Mesenteric fat pad (tissue), 1 donor: ENCODE measurements at regions not wholly inside any gene's neighbourhood (a gene's known extent, or its start where the extent isn't known, plus 50 kb on each side); places are given as distances from the start of the nearest gene placed in this dataset.

ENCODE experiments used
- DNase-seq: peaks from one replicate; pipeline ENCODE4 v3.0.0-alpha.2; 2020; ENCODE audit warnings: low spot score
- donor health status: DM: yes; HTN: yes; CAD: no.

- DNase-seq = no peak
Observed at GRCh38 chr4:126215759-126216158, 901.0 kb downstream of the FAT4 start.

- no peak for DNase-seq
Observed at GRCh38 chr4:126216611-126217010, 901.9 kb downstream of the FAT4 start.

DNA sequence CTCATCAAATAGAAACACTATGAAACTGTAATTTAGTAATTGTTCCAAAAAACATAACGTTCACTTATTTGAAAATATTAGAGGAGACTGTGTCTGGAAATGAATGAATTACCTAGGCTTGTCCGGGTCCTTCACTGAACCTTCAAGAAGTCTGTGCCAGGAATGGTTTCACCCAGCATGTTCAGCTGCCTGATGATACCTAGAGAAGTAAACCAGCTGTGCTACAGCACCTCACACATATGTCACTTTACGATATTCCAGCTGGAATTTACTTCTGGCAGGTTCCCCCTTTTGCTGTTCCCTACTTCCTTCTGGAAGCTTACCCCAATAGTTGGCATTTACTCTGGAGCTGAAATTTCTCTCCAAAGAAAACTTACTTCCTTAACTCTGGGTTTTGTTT is 906.5 kb downstream of the FAT4 start:
- no peak for DNase-seq

GRCh38 chr4:126221717-126222340 is 907.1 kb downstream of the FAT4 start:
- DNase-seq = no peak

- no peak for DNase-seq
Observed at GRCh38 chr4:126223784-126224407, 909.1 kb downstream of the FAT4 start.

DNA sequence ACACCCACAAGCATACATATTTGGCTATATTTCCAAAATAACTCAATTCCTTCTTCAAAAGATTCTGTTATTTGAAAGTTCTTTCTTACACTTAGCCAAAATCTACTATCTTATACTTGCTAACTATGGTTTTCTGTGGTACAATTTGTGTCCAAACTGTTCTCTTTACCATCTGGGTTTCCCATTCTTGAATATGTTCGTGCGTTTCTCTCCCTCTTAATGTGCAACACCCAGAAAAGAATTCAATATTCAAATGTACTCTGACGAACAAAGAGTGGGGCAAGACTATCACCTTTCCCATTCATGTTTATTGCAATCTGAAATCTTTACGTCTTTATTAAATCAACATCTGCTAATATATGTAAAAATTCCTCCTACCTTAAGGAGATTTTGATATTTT is 912.7 kb downstream of the FAT4 start:
- no peak for DNase-seq

- DNase-seq = no peak
Observed at GRCh38 chr4:126230269-126230668, 915.5 kb downstream of the FAT4 start.

DNA sequence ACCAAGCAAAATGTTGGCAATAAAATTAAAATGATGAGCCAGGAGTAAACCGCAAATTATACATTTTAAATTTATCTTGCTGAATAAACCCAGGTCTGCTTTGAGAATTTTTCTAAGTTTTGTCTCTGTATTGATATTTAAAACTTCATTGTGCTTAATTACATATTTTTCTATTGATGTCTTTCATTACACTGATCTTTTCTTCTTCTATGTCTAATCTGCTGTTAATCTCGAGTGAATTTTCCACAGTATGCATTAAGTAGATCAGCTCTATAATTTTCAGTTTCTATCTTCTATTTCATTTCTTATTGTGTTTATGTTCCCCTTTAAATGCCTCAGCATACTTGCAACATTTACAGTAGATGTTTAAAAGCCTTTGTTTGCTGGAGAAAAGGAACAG is 918.7 kb downstream of the FAT4 start:
- no peak for DNase-seq

- DNase-seq = no peak
Observed at GRCh38 chr4:126238013-126238412, 923.3 kb downstream of the FAT4 start.

GRCh38 chr4:126241634-126242033 is 926.9 kb downstream of the FAT4 start:
- no peak for DNase-seq

- DNase-seq = no peak
Observed at GRCh38 chr4:126242679-126243390, 928.1 kb downstream of the FAT4 start.

DNA sequence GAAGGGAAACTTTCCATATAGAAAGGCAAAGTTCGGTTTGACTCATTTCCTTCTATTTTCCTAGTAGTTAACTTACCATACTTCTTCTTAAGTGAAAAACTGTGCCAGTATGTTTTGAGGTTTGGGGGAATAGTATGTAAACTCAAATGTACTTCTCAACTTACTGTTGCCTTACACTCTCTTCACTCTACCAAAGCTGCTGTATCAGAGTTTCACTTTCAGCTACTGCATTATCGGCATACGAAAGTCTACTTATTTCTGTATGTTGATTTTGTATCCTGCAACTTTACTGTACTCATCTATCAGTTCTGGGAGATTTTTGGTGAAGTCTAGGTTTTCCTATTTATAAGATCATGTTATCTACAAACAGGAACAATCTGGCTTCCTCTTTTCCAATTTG is 932.7 kb downstream of the FAT4 start:
- DNase-seq = no peak

- DNase-seq = no peak
Observed at GRCh38 chr4:126250006-126250405, 935.3 kb downstream of the FAT4 start.

DNA sequence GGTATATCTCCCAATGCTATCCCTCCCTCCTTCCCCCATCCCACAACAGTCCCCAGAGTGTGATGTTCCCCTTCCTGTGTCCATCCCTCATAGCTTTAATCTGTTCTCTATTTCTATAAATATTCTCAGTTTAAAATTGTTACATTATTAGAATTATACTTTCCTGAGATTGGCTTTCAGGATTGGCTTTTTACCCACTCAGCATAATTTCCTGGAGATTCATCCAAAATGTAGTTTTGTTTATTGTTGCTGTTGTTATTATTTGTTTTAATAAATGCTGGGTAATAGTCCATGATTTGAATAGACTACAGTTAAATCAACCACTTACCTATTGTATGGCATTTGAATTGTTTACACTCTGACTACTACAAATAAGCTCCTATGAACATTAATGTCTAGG is 936.4 kb downstream of the FAT4 start:
- DNase-seq = no peak

DNA sequence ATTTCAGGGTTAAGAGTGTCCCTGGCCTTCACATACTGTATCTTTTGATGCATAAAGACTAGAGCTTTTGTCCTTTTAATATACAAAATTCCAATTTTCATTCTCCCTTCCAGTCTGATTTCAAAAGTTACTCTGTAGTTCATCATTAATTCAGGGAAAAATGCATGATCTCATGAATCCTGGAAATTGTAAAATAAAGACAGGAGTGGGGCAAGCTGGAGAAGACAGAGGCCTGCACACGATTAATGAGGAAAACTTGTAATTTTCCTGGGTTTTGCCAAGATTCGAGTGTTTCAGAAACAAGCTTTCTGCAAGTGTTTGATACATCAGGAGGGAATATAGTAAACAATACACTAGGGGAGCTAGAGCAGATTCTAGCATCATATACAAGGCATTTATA is 947.9 kb downstream of the FAT4 start:
- no peak for DNase-seq

GRCh38 chr4:126264839-126265238 is 950.1 kb downstream of the FAT4 start:
- DNase-seq = no peak

GRCh38 chr4:126265888-126266287 is 951.1 kb downstream of the FAT4 start:
- no peak for DNase-seq

GRCh38 chr4:126267689-126268088 is 952.9 kb downstream of the FAT4 start:
- no peak for DNase-seq

- DNase-seq = no peak
Observed at GRCh38 chr4:126268106-126268505, 953.4 kb downstream of the FAT4 start.

- DNase-seq = no peak
Observed at GRCh38 chr4:126269106-126269505, 954.4 kb downstream of the FAT4 start.

GRCh38 chr4:126271292-126271691 is 956.5 kb downstream of the FAT4 start:
- DNase-seq = no peak

DNA sequence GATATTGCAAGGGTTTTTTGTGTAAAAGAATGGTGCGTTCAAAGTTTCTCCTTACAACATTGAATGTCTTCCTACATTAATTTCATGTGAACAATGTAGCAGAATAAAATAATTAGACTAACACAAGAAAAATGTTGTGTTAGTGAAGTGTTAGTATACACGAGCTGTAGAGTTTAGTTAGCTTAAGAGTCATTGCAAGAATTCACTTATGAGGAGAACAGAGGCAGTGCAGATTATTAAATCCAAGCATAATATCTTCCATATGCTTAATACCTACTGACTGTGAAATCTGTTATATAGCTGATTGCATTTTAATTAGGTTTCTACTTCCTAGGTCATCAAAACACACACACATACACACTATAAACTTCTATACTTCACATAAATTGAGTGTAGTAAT is 959.0 kb downstream of the FAT4 start:
- DNase-seq = no peak

DNA sequence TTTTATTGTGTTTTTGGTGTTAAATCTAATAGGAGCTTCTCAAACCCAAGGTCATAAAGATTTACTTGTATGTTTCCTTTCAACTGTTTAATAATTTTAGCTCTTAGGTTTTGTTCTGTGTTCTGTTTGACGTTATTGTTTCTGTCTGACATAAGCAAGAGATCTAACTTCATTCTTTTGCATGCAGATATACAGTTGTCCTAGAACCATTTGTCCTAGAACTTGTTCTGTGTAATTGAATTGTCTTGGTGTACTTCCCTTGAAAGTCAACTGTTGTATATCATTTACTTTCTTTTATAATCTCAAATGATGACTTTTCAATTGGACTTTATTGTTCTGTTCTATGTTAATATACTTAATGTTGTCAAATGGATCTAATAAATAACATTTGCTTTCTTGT is 977.1 kb downstream of the FAT4 start:
- DNase-seq = no peak
